ENCODE measurements at regions not wholly inside any gene's neighbourhood (a gene's known extent, or its start where the extent isn't known, plus 50 kb on each side); places are given as distances from the start of the nearest gene placed in this dataset.
A peak's percentile ranks its signal among the peaks of the same experiment; 100 is the strongest.

DNA sequence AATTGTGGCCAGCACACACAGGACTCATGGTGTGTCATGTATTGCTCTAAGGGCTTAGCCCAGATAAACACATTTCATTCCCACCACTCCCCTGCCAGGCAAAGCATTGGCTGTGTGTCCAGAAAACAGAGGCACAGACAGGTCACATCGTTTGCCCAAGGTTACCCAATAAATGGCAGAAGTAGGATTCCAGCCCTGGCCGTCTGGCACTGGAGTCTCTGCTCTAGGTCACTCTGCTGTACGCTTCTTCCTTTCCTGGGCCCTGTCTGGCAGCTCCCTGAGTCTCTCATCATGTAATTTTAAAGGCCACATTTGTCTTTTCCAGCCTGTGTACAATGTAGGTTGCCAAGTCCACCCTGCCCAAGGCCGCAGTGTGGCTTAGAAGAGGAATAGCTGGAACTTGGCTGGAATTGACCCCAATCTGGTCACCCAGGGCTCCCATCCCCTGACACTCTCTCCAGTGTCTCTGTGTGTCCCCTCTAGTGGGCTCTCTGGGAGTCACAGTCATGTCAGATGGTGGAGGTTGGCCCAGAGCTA, 264.5 kb upstream of the TSHZ3 start:
- peaks cover 72% of the 10 kb centered on the region for H3K9me3 ChIP-seq (ENCODE audit: low read length)
- no peak overlapping the region for H3K4me2 ChIP-seq (ENCODE audit: low read depth, low read length)
- H2AFZ ChIP-seq (ENCODE audit: low read length), result no peak overlapping the region
- no peaks in the 10 kb centered on the region for H3K36me3 ChIP-seq (replicated peaks in 1 of 2; ENCODE audit: control insufficient read depth in 1 of 2, insufficient read depth in 2 of 2, low read length in 2 of 2)
- no peaks in the 10 kb centered on the region; a peak in 1 of 5 replicates for H3K27me3 ChIP-seq (ENCODE audit: control insufficient read depth in 1 of 2, insufficient read depth in 2 of 2, low read length in 2 of 2)
- WGBS (ENCODE audit: low lambda C conversion rate), result 17% methylated on average over 3 of the region's 4 CpGs
- no peak overlapping the region for H3K4me3 ChIP-seq (replicated peaks in 1 of 3; ENCODE audit: insufficient read depth in 1 of 3, low read depth in 2 of 3, low read length in 3 of 3)
- peak; percentile 90 for TF ChIP-seq ZSCAN22 (CRISPR knock-in tag; IDR thresholded peaks at IDR 0.05)
- TF ChIP-seq ZBTB38 (CRISPR knock-in tag; IDR thresholded peaks at IDR 0.05), result no peak
- H4K20me1 ChIP-seq (ENCODE audit: insufficient read depth, low read length), result no peaks in the 10 kb centered on the region
- no TSS peak for BruUV-seq (replicated peaks)
- no peak for FAIRE-seq
- no peaks in the 10 kb centered on the region for H3K79me2 ChIP-seq (ENCODE audit: insufficient read depth, low read length)
- H3K9ac ChIP-seq (ENCODE audit: insufficient read depth, low read depth, low read length), result no peak overlapping the region
- no peaks in the 10 kb centered on the region for H3K4me1 ChIP-seq (ENCODE audit: insufficient read depth, low read length)
- ChIA-PET CTCF (ENCODE audit: low intra/inter-chr PET ratio, low total read pairs) (no interaction called here), POLR2A (no interaction called here)
- in situ Hi-C loops (cut with HindIII; ENCODE audit: extremely low pct_ligation_motif_present, low pct_unique_long_range_greater_than_20kb) (no loop called here), intact Hi-C loops (cut with micrococcal nuclease; ENCODE audit: unreplicated experiment) (no loop called here)
- no peak overlapping the region for H3K27ac ChIP-seq (ENCODE audit: extremely low read length, insufficient read depth, low read length)
- no peak for DNase-seq (ENCODE audit: low spot score)
- ATAC-seq, result no peak

DNA sequence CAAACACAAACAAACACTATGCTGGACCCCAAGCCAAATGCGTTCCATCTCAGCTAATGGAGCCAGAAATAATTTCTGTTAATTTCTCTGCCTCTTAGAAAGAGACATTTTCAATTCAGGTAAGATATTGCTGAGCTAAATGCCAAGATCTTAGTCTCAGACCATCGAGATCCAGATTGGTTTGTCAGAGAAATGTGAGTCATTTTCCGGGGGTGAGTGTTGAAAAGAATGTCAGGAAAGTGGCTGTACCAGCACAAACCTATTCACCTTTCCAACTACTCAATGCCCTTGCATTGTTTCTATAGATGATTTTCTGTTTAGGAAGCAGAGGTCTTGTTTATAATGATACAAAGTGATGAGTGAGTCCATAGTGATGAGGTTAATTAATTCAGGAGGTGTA, 266.8 kb upstream of the TSHZ3 start:
- H3K27me3 ChIP-seq (ENCODE audit: control insufficient read depth in 1 of 2, insufficient read depth in 2 of 2, low read length in 2 of 2), result no peaks in the 10 kb centered on the region; a peak in 1 of 5 replicates
- in situ Hi-C loops (cut with HindIII; ENCODE audit: extremely low pct_ligation_motif_present, low pct_unique_long_range_greater_than_20kb) (no loop called here), intact Hi-C loops (cut with micrococcal nuclease; ENCODE audit: unreplicated experiment) (no loop called here)
- H3K9ac ChIP-seq (ENCODE audit: insufficient read depth, low read depth, low read length), result no peak overlapping the region
- no peaks in the 10 kb centered on the region for H3K36me3 ChIP-seq (replicated peaks in 1 of 2; ENCODE audit: control insufficient read depth in 1 of 2, insufficient read depth in 2 of 2, low read length in 2 of 2)
- no peak overlapping the region for H3K4me2 ChIP-seq (ENCODE audit: low read depth, low read length)
- ATAC-seq (no peak), FAIRE-seq (no peak), DNase-seq (ENCODE audit: low spot score) (no peak)
- no peaks in the 10 kb centered on the region for H3K79me2 ChIP-seq (ENCODE audit: insufficient read depth, low read length)
- no peaks in the 10 kb centered on the region for H3K4me1 ChIP-seq (ENCODE audit: insufficient read depth, low read length)
- no TSS peak for BruUV-seq (replicated peaks)
- no peak overlapping the region for H3K27ac ChIP-seq (ENCODE audit: extremely low read length, insufficient read depth, low read length)
- H4K20me1 ChIP-seq (ENCODE audit: insufficient read depth, low read length), result no peaks in the 10 kb centered on the region
- ChIA-PET CTCF (ENCODE audit: low intra/inter-chr PET ratio, low total read pairs) (no interaction called here), POLR2A (no interaction called here)
- TF ChIP-seq, protein P1, sequence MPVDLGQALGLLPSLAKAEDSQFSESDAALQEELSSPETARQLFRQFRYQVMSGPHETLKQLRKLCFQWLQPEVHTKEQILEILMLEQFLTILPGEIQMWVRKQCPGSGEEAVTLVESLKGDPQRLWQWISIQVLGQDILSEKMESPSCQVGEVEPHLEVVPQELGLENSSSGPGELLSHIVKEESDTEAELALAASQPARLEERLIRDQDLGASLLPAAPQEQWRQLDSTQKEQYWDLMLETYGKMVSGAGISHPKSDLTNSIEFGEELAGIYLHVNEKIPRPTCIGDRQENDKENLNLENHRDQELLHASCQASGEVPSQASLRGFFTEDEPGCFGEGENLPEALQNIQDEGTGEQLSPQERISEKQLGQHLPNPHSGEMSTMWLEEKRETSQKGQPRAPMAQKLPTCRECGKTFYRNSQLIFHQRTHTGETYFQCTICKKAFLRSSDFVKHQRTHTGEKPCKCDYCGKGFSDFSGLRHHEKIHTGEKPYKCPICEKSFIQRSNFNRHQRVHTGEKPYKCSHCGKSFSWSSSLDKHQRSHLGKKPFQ (CRISPR knock-in tag; IDR thresholded peaks at IDR 0.05; ENCODE audit: insufficient replicate concordance), result no peak
- no peak for TF ChIP-seq SKI (IDR thresholded peaks at IDR 0.05; ENCODE audit: partially characterized antibody)
- no peak for TF ChIP-seq ZFP82 (CRISPR knock-in tag; IDR thresholded peaks at IDR 0.05; ENCODE audit: borderline replicate concordance)
- no peak for TF ChIP-seq DR1 (CRISPR knock-in tag; IDR thresholded peaks at IDR 0.05)
- 21% methylated on average over 3 of the region's 3 CpGs for WGBS (ENCODE audit: low lambda C conversion rate)
- no peak overlapping the region for H2AFZ ChIP-seq (ENCODE audit: low read length)
- no peak overlapping the region for H3K4me3 ChIP-seq (replicated peaks in 1 of 3; ENCODE audit: insufficient read depth in 1 of 3, low read depth in 2 of 3, low read length in 3 of 3)
- H3K9me3 ChIP-seq (ENCODE audit: low read length), result peaks cover 72% of the 10 kb centered on the region

All from HepG2 (cell line).